ENCODE measurements at regions not wholly inside any gene's neighbourhood (a gene's known extent, or its start where the extent isn't known, plus 50 kb on each side); places are given as distances from the start of the nearest gene placed in this dataset.
A peak's percentile ranks its signal among the peaks of the same experiment; 100 is the strongest.

DNA sequence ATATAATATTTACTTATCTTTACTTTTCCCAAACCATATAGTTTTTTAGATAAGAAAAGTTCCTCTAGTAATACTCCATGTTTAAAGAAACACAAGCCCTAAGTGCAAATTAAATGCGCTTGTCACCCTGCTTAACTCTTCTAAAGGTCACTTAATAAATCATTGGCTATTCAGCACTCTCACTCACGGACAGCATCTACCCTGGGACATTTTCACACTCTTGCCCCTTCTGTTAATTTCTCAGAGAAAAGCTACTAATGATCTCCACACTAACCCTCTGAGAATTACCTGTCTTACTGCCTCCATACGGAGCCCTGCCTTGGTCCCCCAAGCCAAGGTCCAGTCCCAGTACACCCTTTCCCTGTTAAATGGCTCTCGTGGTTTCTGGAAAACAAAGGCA is 102.2 kb downstream of the NRN1 start:
- DNase-seq, result no peak
- intact Hi-C loops (cut with micrococcal nuclease), result no loop called here
- no peaks in the 10 kb centered on the region for H3K9me3 ChIP-seq (replicated peaks in 1 of 2; ENCODE audit: control insufficient read depth in 1 of 2, insufficient read depth in 1 of 2, low read length in 2 of 2)
- H3K36me3 Mint-ChIP-seq, result no peaks in the 10 kb centered on the region
- H3K4me1 Mint-ChIP-seq, result no peaks in the 10 kb centered on the region
- no peaks in the 10 kb centered on the region for H3K79me2 ChIP-seq (ENCODE audit: insufficient read depth, low read length)
- no peaks in the 10 kb centered on the region for H3K36me3 ChIP-seq (replicated peaks in 1 of 2; ENCODE audit: control insufficient read depth in 1 of 2, insufficient read depth in 2 of 2, low read length in 2 of 2)
- H3K27ac Mint-ChIP-seq, result no peak overlapping the region
- peaks cover 0 to 1% (median 0%) of the 10 kb centered on the region in 7 donors for H3K9me3 Mint-ChIP-seq
- no peak overlapping the region for H3K4me3 Mint-ChIP-seq
- WGBS (ENCODE audit: insufficient coverage), result 70% methylated on average over 4 of the region's 4 CpGs
- TF ChIP-seq CTCF (IDR thresholded peaks at IDR 0.05), result no peak
- no peaks in the 10 kb centered on the region for H3K27me3 ChIP-seq (ENCODE audit: control insufficient read depth in 2 of 2, insufficient read depth in 2 of 2, low read length in 2 of 2)
- no peaks in the 10 kb centered on the region for H3K4me1 ChIP-seq (ENCODE audit: control insufficient read depth in 1 of 2, insufficient read depth in 2 of 2, low read length in 2 of 2)
- no peak overlapping the region for H3K4me3 ChIP-seq (replicated peaks in 1 of 3; ENCODE audit: low read depth in 2 of 3, low read length in 3 of 3)
- peaks cover 0 to 4% (median 3%) of the 10 kb centered on the region in 3 donors for H3K27me3 Mint-ChIP-seq (ENCODE audit: low read depth in 3 of 3)
- no peak overlapping the region for H3K4me2 ChIP-seq (replicated peaks; ENCODE audit: extremely low read depth, low read length, poor library complexity, severe bottlenecking)
- no peak overlapping the region for H2AFZ ChIP-seq (ENCODE audit: insufficient read depth, low read depth, low read length, poor library complexity, severe bottlenecking)
- H3K9ac ChIP-seq (ENCODE audit: insufficient read depth, low read length, poor library complexity, severe bottlenecking), result no peak overlapping the region
- H4K20me1 ChIP-seq (ENCODE audit: insufficient read depth, low read length), result no peaks in the 10 kb centered on the region
- H3K27ac ChIP-seq (ENCODE audit: low read depth in 1 of 2, low read length in 2 of 2), result no peak overlapping the region

DNA sequence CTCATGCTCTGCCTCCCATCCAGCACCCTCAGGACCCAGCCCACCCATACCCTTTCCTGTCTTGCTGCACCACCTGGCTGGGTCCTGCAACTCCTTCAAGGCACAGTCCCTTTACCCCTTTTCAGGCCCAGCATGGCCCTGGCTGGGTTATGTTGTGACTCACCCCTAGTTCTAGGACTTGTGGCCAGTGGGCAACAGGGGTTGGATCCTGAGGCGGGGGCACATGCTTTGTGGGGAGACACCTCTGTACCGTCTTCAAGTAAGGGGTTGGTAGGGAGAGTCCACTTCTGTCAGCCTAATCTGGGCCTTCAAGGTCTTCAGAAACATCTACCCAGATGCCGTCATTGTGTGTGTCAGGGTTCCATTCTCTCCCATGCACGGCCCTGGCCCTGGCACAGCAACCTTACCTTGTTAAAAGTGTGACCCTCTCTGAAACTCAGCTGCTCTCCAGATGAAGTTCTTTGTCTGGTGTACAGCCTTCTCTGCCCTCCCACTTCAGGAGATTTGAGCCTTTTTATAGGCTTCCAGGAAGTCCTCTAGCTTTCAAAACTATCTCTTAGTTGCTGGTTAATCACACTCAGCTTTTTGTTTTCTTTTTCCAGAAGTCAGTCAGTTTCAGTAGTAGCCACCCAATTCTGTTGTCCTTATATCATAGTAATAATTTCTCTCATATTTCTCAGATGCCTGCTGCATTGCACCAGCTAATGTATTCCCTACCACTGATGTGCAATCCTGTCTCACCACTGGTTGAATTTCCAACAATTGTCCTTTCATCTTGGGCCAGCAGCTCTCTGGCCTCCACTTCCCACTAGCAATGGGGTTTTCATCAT is 107.3 kb downstream of the NRN1 start:
- H3K27me3 ChIP-seq (ENCODE audit: control insufficient read depth in 2 of 2, insufficient read depth in 2 of 2, low read length in 2 of 2), result no peaks in the 10 kb centered on the region
- no peak overlapping the region for H2AFZ ChIP-seq (ENCODE audit: insufficient read depth, low read depth, low read length, poor library complexity, severe bottlenecking)
- no peak for DNase-seq
- no peak for TF ChIP-seq CTCF (IDR thresholded peaks at IDR 0.05)
- peaks cover 0 to 5% (median 1%) of the 10 kb centered on the region in 3 donors for H3K27me3 Mint-ChIP-seq (ENCODE audit: low read depth in 3 of 3)
- no peak overlapping the region for H3K9ac ChIP-seq (ENCODE audit: insufficient read depth, low read length, poor library complexity, severe bottlenecking)
- no peak overlapping the region for H3K4me2 ChIP-seq (replicated peaks; ENCODE audit: extremely low read depth, low read length, poor library complexity, severe bottlenecking)
- no peaks in the 10 kb centered on the region for H3K4me1 Mint-ChIP-seq
- WGBS (ENCODE audit: insufficient coverage), result 90% methylated on average over 3 of the region's 4 CpGs
- no peaks in the 10 kb centered on the region for H3K79me2 ChIP-seq (ENCODE audit: insufficient read depth, low read length)
- no peaks in the 10 kb centered on the region for H3K9me3 ChIP-seq (replicated peaks in 1 of 2; ENCODE audit: control insufficient read depth in 1 of 2, insufficient read depth in 1 of 2, low read length in 2 of 2)
- intact Hi-C loops (cut with micrococcal nuclease), result no loop called here
- H3K36me3 ChIP-seq (replicated peaks in 1 of 2; ENCODE audit: control insufficient read depth in 1 of 2, insufficient read depth in 2 of 2, low read length in 2 of 2), result no peaks in the 10 kb centered on the region
- peaks cover 0 to 5% (median 1%) of the 10 kb centered on the region in 7 donors for H3K9me3 Mint-ChIP-seq
- H3K4me1 ChIP-seq (ENCODE audit: control insufficient read depth in 1 of 2, insufficient read depth in 2 of 2, low read length in 2 of 2), result no peaks in the 10 kb centered on the region
- no peak overlapping the region for H3K4me3 ChIP-seq (replicated peaks in 1 of 3; ENCODE audit: low read depth in 2 of 3, low read length in 3 of 3)
- H3K36me3 Mint-ChIP-seq, result no peaks in the 10 kb centered on the region
- peak overlapping the region in 1 of 7 donors; percentile 1 for H3K27ac Mint-ChIP-seq
- H4K20me1 ChIP-seq (ENCODE audit: insufficient read depth, low read length), result no peaks in the 10 kb centered on the region
- no peak overlapping the region for H3K27ac ChIP-seq (ENCODE audit: low read depth in 1 of 2, low read length in 2 of 2)
- H3K4me3 Mint-ChIP-seq, result no peak overlapping the region

Measured in CD14-positive monocyte (primary cell).